ENCODE measurements at regions not wholly inside any gene's neighbourhood (a gene's known extent, or its start where the extent isn't known, plus 50 kb on each side); places are given as distances from the start of the nearest gene placed in this dataset.

GRCh38 chr2:144275340-144275739 is 244.6 kb downstream of the ZEB2 start:
- H3K27me3 Mint-ChIP-seq = no peaks in the 10 kb centered on the region
- no peak overlapping the region for H3K27ac Mint-ChIP-seq
- no peak for DNase-seq (ENCODE audit: low spot score, unreplicated experiment)
- H3K4me1 Mint-ChIP-seq (ENCODE audit: low read depth) = peaks cover 2% of the 10 kb centered on the region
- TF ChIP-seq CTCF (IDR thresholded peaks at IDR 0.05; ENCODE audit: unreplicated experiment) = no peak
- no peak overlapping the region for H3K4me3 Mint-ChIP-seq (ENCODE audit: low read depth)
- peaks cover 4% of the 10 kb centered on the region for H3K9me3 Mint-ChIP-seq (ENCODE audit: low read depth)
- no peaks in the 10 kb centered on the region for H3K36me3 Mint-ChIP-seq (ENCODE audit: insufficient read depth)

- Mint-ChIP-seq H3K4me3 (ENCODE audit: low read depth) (no peak overlapping the region), H3K9me3 (ENCODE audit: low read depth) (peaks cover 4% of the 10 kb centered on the region), H3K4me1 (ENCODE audit: low read depth) (peaks cover 2% of the 10 kb centered on the region), H3K36me3 (ENCODE audit: insufficient read depth) (no peaks in the 10 kb centered on the region), H3K27ac (no peak overlapping the region), H3K27me3 (no peaks in the 10 kb centered on the region)
- DNase-seq (ENCODE audit: low spot score, unreplicated experiment) = no peak
- no peak for TF ChIP-seq CTCF (IDR thresholded peaks at IDR 0.05; ENCODE audit: unreplicated experiment)
Measured at GRCh38 chr2:144274131-144274530, 245.8 kb downstream of the ZEB2 start.

GRCh38 chr2:144270951-144271350 is 249.0 kb downstream of the ZEB2 start:
- DNase-seq (ENCODE audit: low spot score, unreplicated experiment) = no peak
- no peak overlapping the region for H3K4me3 Mint-ChIP-seq (ENCODE audit: low read depth)
- no peak for TF ChIP-seq CTCF (IDR thresholded peaks at IDR 0.05; ENCODE audit: unreplicated experiment)
- no peaks in the 10 kb centered on the region for H3K36me3 Mint-ChIP-seq (ENCODE audit: insufficient read depth)
- H3K4me1 Mint-ChIP-seq (ENCODE audit: low read depth) = peaks cover 2% of the 10 kb centered on the region
- no peaks in the 10 kb centered on the region for H3K27me3 Mint-ChIP-seq
- peaks cover 4% of the 10 kb centered on the region for H3K9me3 Mint-ChIP-seq (ENCODE audit: low read depth)
- no peak overlapping the region for H3K27ac Mint-ChIP-seq

- no peaks in the 10 kb centered on the region for H3K36me3 Mint-ChIP-seq (ENCODE audit: insufficient read depth)
- no peaks in the 10 kb centered on the region for H3K27me3 Mint-ChIP-seq
- peaks cover under 1% of the 10 kb centered on the region for H3K9me3 Mint-ChIP-seq (ENCODE audit: low read depth)
- no peak for TF ChIP-seq CTCF (IDR thresholded peaks at IDR 0.05; ENCODE audit: unreplicated experiment)
- no peak overlapping the region for H3K4me3 Mint-ChIP-seq (ENCODE audit: low read depth)
- H3K4me1 Mint-ChIP-seq (ENCODE audit: low read depth) = peaks cover 2% of the 10 kb centered on the region
- no peak overlapping the region for H3K27ac Mint-ChIP-seq
- no peak for DNase-seq (ENCODE audit: low spot score, unreplicated experiment)
Measured at GRCh38 chr2:144268036-144268678, 251.8 kb downstream of the ZEB2 start.

- Mint-ChIP-seq H3K9me3 (ENCODE audit: low read depth) (no peaks in the 10 kb centered on the region), H3K27me3 (no peaks in the 10 kb centered on the region), H3K4me1 (ENCODE audit: low read depth) (peaks cover 2% of the 10 kb centered on the region), H3K27ac (no peak overlapping the region), H3K36me3 (ENCODE audit: insufficient read depth) (no peaks in the 10 kb centered on the region), H3K4me3 (ENCODE audit: low read depth) (no peak overlapping the region)
- TF ChIP-seq CTCF (IDR thresholded peaks at IDR 0.05; ENCODE audit: unreplicated experiment) = no peak
- DNase-seq (ENCODE audit: low spot score, unreplicated experiment) = no peak
Measured at GRCh38 chr2:144267239-144267638, 252.7 kb downstream of the ZEB2 start.

All from progenitor cell of endocrine pancreas (in vitro differentiated cells).